MV-4-11 (cell line): ENCODE measurements at regions not wholly inside any gene's neighbourhood (a gene's known extent, or its start where the extent isn't known, plus 50 kb on each side); places are given as distances from the start of the nearest gene placed in this dataset.

Source experiments
- DNase-seq: peaks from one replicate; lab custom pipeline; 2025; lab: John Stamatoyannopoulos, UW

- DNase-seq: no peak
Measured at GRCh38 chr12:60042835-60043234, 447.0 kb downstream of the SLC16A7 start.

GRCh38 chr12:60043236-60043635, 447.4 kb downstream of the SLC16A7 start:
- DNase-seq: no peak

GRCh38 chr12:60052483-60052882, 456.7 kb downstream of the SLC16A7 start:
- no peak for DNase-seq

GRCh38 chr12:60059180-60059579, 463.4 kb downstream of the SLC16A7 start:
- DNase-seq: no peak

GRCh38 chr12:60066655-60067054, 470.8 kb downstream of the SLC16A7 start:
- no peak for DNase-seq

- DNase-seq: no peak
Measured at GRCh38 chr12:60070552-60070951, 474.7 kb downstream of the SLC16A7 start.

- no peak for DNase-seq
Measured at GRCh38 chr12:60071759-60072191, 475.9 kb downstream of the SLC16A7 start.

- no peak for DNase-seq
Measured at GRCh38 chr12:60072911-60073310, 477.1 kb downstream of the SLC16A7 start.

GRCh38 chr12:60075091-60075490, 479.3 kb downstream of the SLC16A7 start:
- DNase-seq: no peak

GRCh38 chr12:60078026-60078425, 482.2 kb downstream of the SLC16A7 start:
- DNase-seq: no peak

GRCh38 chr12:60093428-60093827, 497.6 kb downstream of the SLC16A7 start:
- DNase-seq: no peak

GRCh38 chr12:60094436-60094835, 498.6 kb downstream of the SLC16A7 start:
- no peak for DNase-seq

- no peak for DNase-seq
Measured at GRCh38 chr12:60096727-60097126, 500.9 kb downstream of the SLC16A7 start.

- DNase-seq: no peak
Measured at GRCh38 chr12:60100160-60100559, 504.3 kb downstream of the SLC16A7 start.

- no peak for DNase-seq
Measured at GRCh38 chr12:60100852-60101251, 505.0 kb downstream of the SLC16A7 start.

- DNase-seq: no peak
Measured at GRCh38 chr12:60101715-60102114, 505.9 kb downstream of the SLC16A7 start.

GRCh38 chr12:60106214-60106613, 510.4 kb downstream of the SLC16A7 start:
- no peak for DNase-seq

- DNase-seq: no peak
Measured at GRCh38 chr12:60107992-60108391, 512.2 kb downstream of the SLC16A7 start.

- DNase-seq: no peak
Measured at GRCh38 chr12:60112063-60112462, 516.2 kb downstream of the SLC16A7 start.

GRCh38 chr12:60112763-60113162, 516.9 kb downstream of the SLC16A7 start:
- no peak for DNase-seq

- DNase-seq: no peak
Measured at GRCh38 chr12:60114169-60114568, 518.3 kb downstream of the SLC16A7 start.

GRCh38 chr12:60119327-60119726, 523.5 kb downstream of the SLC16A7 start:
- no peak for DNase-seq

GRCh38 chr12:60120199-60120598, 524.4 kb downstream of the SLC16A7 start:
- DNase-seq: no peak

- no peak for DNase-seq
Measured at GRCh38 chr12:60123557-60123956, 527.7 kb downstream of the SLC16A7 start.

- DNase-seq: no peak
Measured at GRCh38 chr12:60137513-60137912, 541.7 kb downstream of the SLC16A7 start.
